Cardiac septum (tissue), 1 donor: ENCODE measurements at regions not wholly inside any gene's neighbourhood (a gene's known extent, or its start where the extent isn't known, plus 50 kb on each side); places are given as distances from the start of the nearest gene placed in this dataset.

Experiments
- DNase-seq: peaks from one replicate; pipeline ENCODE4 v3.0.0-alpha.2; 2020; ENCODE audit warnings: low spot score
- intact Hi-C: fragments of 100-400 bp; cut with DNase I; formaldehyde crosslinking; loops from one replicate; pipeline ENCODE4 v1.14.0; 2022
- donor health status: DM: no; HTN: no; CAD: no.

DNA sequence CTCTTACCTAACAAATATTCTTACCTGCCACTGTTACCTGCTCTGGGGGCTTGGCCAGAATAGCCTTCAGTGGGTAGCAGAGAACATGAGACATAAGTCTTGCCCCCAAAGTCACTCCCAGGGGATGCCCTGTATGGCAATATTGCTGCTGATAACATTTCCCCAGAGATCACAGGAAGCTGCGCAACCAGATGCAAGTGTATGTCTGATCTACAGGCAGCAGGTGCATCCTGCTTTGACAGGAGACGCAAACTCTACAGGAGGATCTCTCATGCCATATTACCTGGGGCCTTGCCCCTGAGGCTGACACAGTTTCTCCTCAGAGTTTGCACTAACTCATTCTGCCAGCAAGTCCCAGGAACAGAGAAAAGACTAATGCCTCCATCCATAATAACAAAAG, 174.4 kb upstream of the LPP start:
- intact Hi-C loops = no loop called here
- DNase-seq = no peak

DNA sequence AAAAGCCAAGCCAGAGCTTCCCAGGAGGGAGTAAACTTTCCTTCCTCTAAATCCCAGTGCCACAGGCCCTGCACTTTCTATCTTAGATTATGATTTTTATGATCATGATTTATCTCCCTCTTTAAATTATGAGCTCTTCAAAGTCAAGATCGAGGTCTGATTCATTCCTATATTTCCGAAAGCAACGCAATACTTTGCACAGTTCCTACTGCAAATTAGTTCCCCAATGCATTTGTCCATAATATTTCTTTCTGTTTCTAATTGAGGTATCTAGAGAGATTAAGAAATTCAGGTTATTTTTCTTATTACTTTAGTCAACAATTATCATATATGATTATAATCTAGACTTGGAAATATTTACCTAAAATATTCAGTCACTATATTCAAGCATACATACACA, 173.1 kb upstream of the LPP start:
- intact Hi-C loops = loop anchor here (10.0 kb wide), 1 partner anchor 174 kb away; the partner anchor contains the start of gene LPP
- no peak for DNase-seq

DNA sequence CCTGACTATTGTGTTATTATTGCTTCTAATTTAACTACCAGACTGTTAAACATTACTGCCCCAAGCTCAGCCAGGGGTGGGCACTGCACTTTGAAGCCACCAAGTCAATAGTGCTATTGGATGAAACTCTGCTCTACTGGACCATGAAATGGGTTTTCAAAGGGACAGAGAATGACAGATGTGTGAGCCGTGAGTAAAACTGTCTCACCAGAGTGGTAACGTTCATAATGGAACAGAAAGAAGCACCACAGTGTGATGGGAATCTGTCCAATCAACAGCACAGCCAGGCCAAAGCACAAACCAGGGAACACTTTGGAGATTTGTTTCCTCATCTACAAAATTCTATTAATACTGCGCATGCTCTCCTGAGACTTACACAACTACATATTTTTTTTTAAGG, 171.8 kb upstream of the LPP start:
- intact Hi-C loops = loop anchor here (2.0 to 10.0 kb wide), 2 partner anchors 33 to 173 kb away; partner anchors contain the start of gene LPP
- DNase-seq = no peak

DNA sequence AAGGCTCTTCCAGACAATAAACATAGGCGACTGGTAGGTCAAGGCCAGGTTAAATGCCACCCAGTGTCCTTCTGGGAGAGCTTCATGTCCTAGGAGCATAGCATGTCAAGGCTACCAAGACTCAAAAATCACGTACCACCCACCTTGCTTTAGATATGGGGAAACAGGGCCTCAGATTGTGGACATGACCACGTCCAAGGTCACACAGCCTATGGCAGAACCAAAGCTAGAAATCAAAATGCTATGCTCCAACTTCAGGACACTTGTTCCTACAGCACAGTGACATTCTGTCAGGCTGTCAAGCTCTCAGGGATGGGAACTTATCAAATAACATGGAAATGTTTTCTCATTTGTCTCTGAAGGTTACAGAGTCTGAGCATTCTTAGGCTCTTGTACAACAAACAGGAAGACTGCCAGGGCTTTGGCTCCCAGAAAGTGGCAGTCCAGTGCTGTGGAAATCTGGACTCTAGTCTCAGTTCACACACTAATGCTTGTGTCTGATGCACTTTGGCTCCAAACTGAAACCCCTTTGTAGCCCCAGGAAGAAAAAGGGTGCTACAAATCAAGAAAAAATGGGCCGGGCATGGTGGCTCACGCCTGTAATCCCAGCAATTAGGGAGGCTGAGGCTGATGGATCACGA, 170.4 kb upstream of the LPP start:
- intact Hi-C loops = loop anchor here (2.0 to 10.0 kb wide), 3 partner anchors 35 to 235 kb away; partner anchors contain the start of gene LPP
- DNase-seq = no peak

DNA sequence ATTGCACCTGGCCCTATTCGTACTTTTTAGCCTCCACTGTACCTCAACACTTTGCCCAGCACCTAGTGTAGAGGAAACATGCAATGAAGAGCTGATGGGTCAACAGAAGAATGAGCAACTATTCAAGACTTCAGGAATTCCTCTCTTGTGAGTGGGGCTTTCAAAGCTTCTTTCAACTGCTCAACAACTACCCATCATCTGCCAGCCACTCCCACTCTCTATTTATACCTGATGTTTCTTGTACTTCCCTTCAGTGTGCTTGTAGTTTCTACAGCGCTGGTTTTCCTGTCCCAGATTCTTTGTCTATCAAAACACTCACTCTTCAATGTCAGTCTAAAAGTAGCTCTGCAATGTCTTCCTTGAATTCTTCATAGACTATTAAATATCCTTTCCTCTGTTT, 168.3 kb upstream of the LPP start:
- DNase-seq = no peak
- intact Hi-C loops = loop anchor here (2.0 to 10.0 kb wide), 3 partner anchors 42 to 237 kb away; partner anchors contain the start of gene LPP

DNA sequence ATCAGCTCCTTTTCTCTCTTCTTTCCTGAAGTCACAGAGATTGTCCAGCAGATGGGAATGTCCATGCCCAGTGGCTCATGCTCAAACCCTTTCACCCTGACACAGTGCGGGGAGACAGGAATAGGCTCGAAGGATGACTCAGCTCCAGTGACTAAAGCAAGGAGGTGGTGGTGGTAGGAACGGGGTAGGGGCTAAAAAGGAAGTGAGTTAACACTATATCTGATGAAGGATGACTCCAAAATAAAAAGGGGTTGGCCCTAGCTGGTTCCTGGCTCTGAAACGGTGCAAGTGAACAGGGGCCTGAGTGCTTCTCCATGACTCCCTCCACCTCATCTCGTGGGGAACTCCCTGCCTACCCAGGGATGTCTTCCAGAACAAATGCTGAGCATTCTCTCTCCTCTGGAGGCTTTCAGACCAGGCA, 167.4 kb upstream of the LPP start:
- DNase-seq = no peak
- intact Hi-C loops = loop anchor here (5.0 to 10.0 kb wide), 2 partner anchors 41 to 168 kb away; partner anchors contain the start of gene LPP

DNA sequence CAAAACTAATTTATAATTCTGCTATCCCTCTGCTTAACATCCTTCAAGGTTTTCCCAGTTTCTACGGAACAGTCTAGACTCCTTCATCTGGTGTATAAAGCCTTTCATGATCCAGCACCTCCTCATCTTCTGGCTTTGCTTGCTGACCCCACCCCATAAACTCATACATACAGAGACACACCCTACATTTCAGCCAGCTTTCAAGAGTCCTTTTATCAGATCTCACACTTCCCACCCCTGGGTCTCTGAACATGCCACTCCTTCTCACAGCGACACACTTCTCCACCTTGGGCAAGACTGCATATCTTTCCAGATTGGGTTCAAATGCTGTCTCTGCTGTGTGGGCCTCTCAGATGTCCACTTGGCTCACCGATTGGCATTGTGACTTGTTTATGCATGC, 166.8 kb upstream of the LPP start:
- intact Hi-C loops = loop anchor here (5.0 to 10.0 kb wide), 2 partner anchors 40 to 168 kb away; partner anchors contain the start of gene LPP

DNA sequence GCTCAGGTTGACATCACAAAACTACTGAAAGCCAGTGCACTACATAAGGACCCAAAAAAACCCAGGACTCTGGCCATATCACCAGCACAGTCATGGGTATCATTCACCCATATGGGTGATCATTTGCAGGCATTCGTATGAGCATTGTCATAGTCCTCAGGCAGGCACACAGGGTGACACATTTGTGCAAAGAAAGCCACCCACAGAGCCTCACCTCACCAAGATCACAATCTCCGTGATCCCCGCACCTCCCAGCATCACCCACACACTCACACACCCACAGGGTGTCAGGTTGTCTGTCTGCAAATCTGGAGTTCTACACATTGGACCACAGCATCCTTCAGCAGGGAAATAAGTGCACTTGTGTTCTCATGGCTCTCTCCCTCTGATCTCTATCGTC, 166.0 kb upstream of the LPP start:
- intact Hi-C loops = loop anchor here (5.0 to 10.0 kb wide), 2 partner anchors 39 to 167 kb away; partner anchors contain the start of gene LPP
- no peak for DNase-seq

More for the DNA sequence above, 166.8 kb upstream of the LPP start:
- no peak for DNase-seq

DNA sequence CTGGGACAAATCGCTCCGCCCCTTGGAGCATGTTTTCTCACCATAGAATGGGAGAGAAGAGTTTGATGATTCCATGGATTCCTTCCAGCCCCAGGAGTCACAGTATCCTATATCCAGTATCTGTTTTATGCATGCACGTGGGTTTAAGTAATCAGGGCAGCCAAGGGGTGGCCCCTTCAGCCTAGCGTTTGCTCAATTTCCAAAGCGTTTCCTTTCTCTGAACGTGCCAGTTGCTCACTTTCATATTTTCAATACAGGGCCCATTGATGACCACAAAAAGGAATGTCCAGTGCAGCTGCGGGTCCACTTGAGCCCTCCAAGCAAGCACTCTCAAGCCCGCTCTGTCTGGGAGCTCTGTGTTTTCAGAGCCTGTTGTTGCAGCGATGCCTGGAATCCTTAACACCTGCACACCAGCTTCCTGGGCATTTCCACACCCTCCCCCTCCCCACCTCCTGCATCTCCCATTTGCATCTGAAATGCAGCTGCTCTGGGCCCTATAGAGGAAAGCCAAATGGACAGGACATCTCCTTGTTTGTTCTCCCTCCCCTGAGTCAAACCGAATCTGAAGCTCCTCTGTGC, 164.3 kb upstream of the LPP start:
- DNase-seq = no peak
- intact Hi-C loops = loop anchor here (5.0 to 10.0 kb wide), 2 partner anchors 38 to 165 kb away; partner anchors contain the start of gene LPP

DNA sequence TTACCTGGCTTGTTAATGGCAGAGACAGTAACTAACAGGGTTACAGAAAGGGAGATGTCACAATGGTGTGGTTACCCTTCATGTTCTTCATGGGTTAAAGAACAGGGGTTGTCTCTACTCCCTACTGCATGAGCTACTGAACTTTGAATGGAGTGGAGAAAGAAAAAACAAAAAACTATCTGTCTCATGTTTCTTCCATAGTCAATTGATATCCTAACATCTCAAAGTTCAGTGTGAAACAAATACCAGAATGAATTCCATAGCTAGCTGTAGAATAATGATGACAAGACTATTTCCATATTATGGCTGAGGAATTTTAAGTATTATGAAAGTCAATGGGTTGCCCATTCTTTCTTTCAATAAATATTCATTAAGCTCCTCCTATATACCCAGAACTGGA, 161.3 kb upstream of the LPP start:
- no peak for DNase-seq
- intact Hi-C loops = no loop called here

DNA sequence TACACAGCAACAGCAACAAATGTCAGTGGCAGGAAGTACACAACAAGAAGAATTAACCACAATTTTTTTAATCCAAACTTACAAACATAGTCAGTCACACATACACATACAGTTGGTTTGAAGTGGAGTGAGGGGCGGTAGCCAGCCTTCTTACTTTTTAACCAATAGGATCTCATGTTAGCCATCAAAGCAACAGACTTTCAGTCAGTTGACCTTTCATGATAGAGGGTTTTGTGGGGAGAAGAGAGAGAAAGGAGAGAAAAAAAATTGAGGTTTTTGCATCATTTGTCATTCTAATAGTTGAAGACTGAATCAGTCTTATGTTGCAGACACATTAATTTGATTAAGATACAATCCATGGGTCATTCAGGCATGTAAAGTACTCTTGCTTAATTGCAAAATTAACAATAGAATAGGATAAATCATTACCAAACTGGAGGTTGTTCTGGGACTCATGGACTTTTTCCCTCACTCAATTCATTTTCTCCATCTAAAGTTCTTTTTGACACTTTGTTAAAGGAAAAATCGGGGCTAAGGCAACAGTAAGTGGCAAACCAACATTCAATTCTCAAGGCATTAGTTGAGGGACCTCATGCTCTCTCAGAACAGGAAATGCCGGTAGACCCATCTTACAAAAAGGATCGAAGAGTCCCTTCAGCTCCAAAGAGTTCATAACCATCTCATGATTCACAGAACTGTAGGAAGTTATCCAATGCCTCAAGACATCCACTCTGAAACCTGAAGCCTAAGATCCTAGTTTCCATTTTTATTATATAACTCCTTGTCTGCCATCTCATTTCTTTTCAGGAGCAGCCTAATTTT, 159.5 kb upstream of the LPP start:
- intact Hi-C loops = no loop called here

DNA sequence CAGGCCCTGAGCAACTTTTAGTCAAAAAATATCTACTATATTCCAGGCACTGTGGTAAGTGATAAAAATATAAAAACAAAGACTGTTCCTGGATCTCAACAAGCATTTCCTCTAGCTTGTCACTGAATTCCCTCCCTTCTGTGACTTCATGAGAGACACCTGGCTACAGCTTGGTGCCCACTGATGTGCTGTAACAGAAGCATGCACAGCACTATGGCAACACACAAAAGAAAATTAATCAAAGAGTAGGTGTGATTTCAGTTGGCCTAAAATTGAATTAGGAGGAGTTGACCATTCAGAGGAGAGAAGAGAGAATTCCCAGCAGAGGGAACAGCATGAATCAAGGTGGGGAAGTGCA, 158.9 kb upstream of the LPP start:
- DNase-seq = no peak
- intact Hi-C loops = no loop called here

More for the DNA sequence above, 159.5 kb upstream of the LPP start:
- DNase-seq = no peak

DNA sequence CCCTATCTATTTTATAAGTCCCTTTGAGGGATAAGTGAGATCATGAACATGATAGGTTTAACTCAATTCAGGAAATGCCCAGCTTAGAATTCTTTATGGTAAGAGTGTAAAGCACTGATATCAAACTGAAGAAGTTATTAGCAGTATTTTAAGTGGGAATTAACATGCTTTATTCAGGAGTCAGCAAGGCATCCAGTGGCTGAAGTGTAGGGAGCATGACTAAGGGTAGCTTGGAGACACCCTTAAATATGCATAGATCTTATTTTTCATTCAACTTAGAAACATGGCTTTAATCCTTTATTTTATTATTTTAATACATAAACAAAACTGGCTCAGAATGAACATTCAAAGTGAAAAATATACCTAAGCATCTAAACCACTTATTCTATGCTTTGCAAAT, 158.3 kb upstream of the LPP start:
- DNase-seq = no peak
- intact Hi-C loops = no loop called here

DNA sequence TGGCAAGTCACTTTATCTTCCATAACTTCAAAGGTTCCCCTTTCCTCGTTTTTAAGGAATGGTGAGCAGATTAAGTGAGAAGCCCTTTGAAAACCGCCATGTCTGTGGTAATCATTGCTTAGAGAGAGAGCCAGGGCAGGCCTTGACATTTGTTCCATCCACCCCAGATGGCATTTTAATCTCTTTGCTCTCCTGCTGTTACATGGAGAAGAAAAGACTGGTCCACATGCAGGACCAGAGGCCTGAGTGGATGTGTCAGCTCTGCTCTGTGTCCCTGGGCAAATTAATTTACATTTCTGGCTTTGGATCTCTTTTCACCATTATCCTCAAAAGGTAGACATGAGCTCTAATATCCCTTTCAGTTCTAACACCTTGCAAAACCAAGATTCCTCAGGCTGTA, 157.3 kb upstream of the LPP start:
- no peak for DNase-seq

DNA sequence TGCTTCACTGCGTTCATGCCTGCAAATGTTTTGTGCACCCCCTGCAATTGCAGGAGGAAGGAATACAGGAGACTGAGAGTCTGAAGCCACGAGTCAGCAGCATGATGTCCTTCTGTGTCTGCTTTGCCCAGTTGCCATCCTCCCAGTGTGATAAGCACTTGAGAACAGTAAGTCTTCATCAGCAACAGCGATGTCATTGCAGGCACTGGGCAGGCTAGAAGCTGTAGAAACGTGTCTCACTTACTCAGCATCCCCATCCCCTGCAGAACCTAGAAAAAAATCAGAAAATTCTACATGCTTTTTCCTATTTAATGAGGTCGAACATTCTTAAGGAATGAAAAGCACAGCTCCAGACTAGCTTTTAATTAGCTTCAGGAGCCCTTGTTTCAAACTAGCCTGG, 156.5 kb upstream of the LPP start:
- intact Hi-C loops = no loop called here
- DNase-seq = no peak

More for the DNA sequence above, 157.3 kb upstream of the LPP start:
- intact Hi-C loops = no loop called here

DNA sequence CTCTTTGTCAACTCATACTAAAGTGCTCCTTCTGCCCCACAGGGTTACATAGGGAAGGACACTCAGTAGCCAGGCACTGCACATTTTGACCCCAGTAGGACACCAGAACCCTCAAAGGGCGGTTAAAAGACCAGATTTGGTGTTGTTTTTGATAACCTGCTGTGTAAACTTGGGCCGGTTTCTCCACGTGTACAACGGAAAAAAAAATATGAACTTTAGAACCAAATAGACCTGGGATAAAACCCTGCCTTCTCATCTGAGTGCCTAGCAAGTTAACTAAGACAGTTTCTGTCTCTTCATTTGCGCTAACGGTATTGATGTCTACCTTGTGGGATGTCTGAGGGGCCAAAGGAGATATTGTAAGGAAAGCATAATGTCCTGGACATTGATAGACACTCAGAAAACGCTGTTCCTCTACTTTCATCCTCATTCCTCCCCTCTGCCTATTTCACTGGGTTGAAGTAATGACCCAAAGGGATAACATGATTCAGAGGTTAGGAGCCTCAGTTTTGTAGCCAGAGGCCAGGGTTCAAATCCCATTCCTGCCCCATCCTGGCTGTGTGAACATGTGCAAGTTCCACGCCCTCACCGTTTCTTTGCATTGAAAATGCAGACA, 155.9 kb upstream of the LPP start:
- intact Hi-C loops = no loop called here
- no peak for DNase-seq

DNA sequence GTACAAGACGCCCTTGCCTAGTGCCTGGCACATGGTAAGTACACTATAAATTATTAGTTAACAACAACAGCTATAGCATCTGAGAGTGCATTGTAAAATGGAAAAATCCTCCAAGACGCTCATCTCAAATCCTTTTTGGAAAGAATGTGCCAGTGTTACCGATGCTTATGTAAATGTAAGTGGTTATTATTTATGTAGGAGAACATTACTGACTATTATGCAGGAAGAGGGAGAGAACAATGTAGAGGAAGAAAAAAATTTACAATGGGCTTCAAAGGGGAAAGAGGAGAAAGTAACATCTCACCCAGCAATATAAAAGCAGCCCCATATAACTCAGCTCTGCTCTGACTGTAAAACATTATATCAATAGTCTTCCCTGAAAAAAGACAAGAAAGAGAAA, 155.3 kb upstream of the LPP start:
- intact Hi-C loops = no loop called here
- DNase-seq = no peak

DNA sequence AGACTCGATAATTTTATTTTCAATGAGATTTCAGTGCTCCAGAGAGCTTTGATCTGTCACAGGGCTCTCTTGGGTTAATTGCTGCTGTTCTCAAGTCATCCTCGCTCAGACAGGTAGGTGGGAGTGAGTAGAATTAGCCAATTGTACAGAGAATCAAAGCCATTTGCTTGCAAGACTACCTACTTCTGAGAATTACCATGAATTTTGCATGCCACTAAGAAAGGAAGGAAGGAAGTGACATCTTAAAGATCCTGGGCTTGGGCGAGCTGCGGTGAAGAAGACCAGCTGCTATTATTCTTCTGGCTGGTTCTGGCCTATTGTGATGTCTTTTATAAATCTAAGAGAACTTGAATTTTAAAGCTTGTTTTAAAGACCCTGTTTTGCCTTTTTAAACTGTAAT, 154.1 kb upstream of the LPP start:
- intact Hi-C loops = no loop called here
- no peak for DNase-seq

DNA sequence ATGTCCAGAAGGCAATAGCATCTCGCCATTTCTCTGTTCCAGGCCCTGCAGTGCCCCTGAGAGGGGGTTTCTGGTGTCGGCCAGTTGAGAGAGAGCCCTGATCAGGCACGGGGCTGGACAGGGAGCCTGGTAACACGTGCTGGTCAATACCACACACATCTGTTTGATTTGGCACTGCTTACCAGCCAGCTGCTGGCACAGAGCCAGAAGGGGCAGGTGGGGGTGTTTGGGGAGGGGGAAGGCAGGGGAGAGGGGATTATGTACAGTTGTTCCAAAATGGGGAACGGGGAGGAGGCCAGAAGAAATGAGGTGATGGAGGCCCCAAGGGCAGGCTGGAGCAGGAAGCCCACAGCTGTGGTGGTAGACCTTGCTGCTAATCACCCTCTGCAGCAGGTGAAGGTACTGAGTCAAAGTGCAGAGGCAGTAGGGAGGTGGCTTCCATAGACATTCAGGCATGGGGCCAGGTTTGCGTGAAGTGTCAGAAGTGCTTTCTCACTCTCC, 153.5 kb upstream of the LPP start:
- DNase-seq = no peak
- intact Hi-C loops = no loop called here

DNA sequence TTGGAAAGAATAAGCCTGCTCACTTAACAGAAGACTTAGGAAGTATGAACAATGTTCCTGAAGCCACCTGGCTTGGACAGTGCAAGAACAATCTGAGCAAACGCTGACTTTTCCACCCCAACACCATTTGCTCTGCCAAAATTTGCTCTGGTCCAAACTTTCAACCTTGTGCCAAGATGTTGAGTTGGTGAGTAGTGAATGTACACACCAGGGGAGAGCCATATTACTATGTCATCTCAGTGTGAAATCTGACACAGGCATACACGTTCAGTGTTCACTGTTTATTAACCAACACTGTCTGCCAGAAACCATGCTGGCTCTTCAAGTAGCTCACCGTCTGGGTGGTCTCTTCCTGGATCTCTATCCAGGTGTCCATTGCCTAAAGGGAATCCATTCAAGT, 152.9 kb upstream of the LPP start:
- intact Hi-C loops = no loop called here
- no peak for DNase-seq
